A549 (cell line): ENCODE measurements at regions not wholly inside any gene's neighbourhood (a gene's known extent, or its start where the extent isn't known, plus 50 kb on each side); places are given as distances from the start of the nearest gene placed in this dataset.

Source experiments
- ATAC-seq, 2 experiments: fragments of 200-7000 bp in 1 of 2; fragments of >200 bp in 1 of 2; cut with Nextera tagmentation in 1 of 2; cut with Tn5 transposase in 1 of 2; 3 replicates each; pipeline versions ENCODE4 v1.8.0 to v1.9.1; 2018 to 2020; ENCODE audit warnings: mild to moderate bottlenecking in 1 of 2, moderate library complexity in 1 of 2
- CTCF ChIA-PET: fragments of 300-600 bp; sonication (Branson Sonifier 250); formaldehyde crosslinking; extraction: SDS; loops from one replicate; lab custom pipeline; 2021; ENCODE audit warnings: antibody characterized with exemption, inconsistent platforms; lab: Yijun Ruan, JAX
- POLR2A ChIA-PET: fragments of 350-600 bp; formaldehyde crosslinking; extraction: SDS; loops from one replicate; lab custom pipeline; 2021; ENCODE audit warnings: antibody characterized with exemption, inconsistent platforms; lab: Yijun Ruan, JAX
- DNase-seq, 2 experiments: peaks; one replicate each; pipeline versions ENCODE4 v3.0.0 to v3.0.0-alpha.2; 2011 to 2016; ENCODE audit warnings: low read depth in 1 of 2, low spot score in 1 of 2
- FAIRE-seq: peaks from 2 replicates; lab custom pipeline; 2011; peaks lifted over from hg19 to GRCh38; lab: Jason Lieb, UNC
- H3K27ac ChIP-seq, 2 experiments: fragments of >200 bp; sonication (Bioruptor Twin); formaldehyde crosslinking; 3 replicates each; pipeline ENCODE4 v1.5.1; 2016 to 2017
- H3K4me1 ChIP-seq: fragments of >200 bp; sonication (Bioruptor Twin); formaldehyde crosslinking; 3 replicates; pipeline ENCODE4 v1.6.1; 2016
- H3K4me2 ChIP-seq: fragments of >200 bp; sonication (Bioruptor Twin); formaldehyde crosslinking; 3 replicates; pipeline ENCODE4 v1.6.1; 2016
- H3K4me3 ChIP-seq: fragments of >200 bp; sonication (Bioruptor Twin); formaldehyde crosslinking; 3 replicates; pipeline ENCODE4 v1.5.1; 2016
- H3K9me3 ChIP-seq: fragments of >200 bp; sonication (Bioruptor Twin); formaldehyde crosslinking; 3 replicates; pipeline ENCODE4 v1.6.1; 2016
- CEBPB ChIP-seq, 2 experiments: fragments of >200 bp in 1 of 2; sonication (Bioruptor Twin) in 1 of 2; formaldehyde crosslinking in 1 of 2; IDR thresholded peaks; 2 replicates each; pipeline ENCODE4 v1.6.1; 2012 to 2016
- ELK1 ChIP-seq: fragments of 150-350 bp; IDR thresholded peaks from 2 replicates; pipeline ENCODE4 v1.6.1; 2014; ENCODE audit warnings: low read depth, mild to moderate bottlenecking, low read length
- FOSB ChIP-seq: fragments of 250-450 bp; sonication (Bioruptor Pico); IDR thresholded peaks from 2 replicates; pipeline ENCODE4 v1.5.0; 2020; ENCODE audit warnings: mild to moderate bottlenecking, moderate library complexity
- FOSL2 ChIP-seq, 2 experiments: fragments of 450-650 bp in 1 of 2; fragments of >200 bp in 1 of 2; sonication (Bioruptor Twin) in 1 of 2; formaldehyde crosslinking; IDR thresholded peaks; 2 replicates each; pipeline versions ENCODE4 v1.5.0 to v1.6.1; 2016 to 2020; ENCODE audit warnings: mild to moderate bottlenecking in 1 of 2, moderate library complexity in 1 of 2
- FOXS1 ChIP-seq: fragments of 250-450 bp; sonication (Bioruptor Pico); IDR thresholded peaks from 2 replicates; pipeline ENCODE4 v1.5.0; 2020; ENCODE audit warnings: mild to moderate bottlenecking, moderate library complexity
- GATA3 ChIP-seq: IDR thresholded peaks from 2 replicates; pipeline ENCODE4 v1.6.1; 2012; ENCODE audit warnings: borderline replicate concordance
- JUNB ChIP-seq: fragments of >200 bp; sonication (Bioruptor Twin); formaldehyde crosslinking; IDR thresholded peaks from 2 replicates; pipeline ENCODE4 v1.6.1; 2016
- KDM1A ChIP-seq: fragments of 200-600 bp; sonication (generic); IDR thresholded peaks from 2 replicates; pipeline ENCODE4 v1.6.1; 2016; ENCODE audit warnings: low read depth, mild to moderate bottlenecking
- MAFK ChIP-seq: fragments of 450-650 bp; IDR thresholded peaks from 2 replicates; pipeline ENCODE4 v1.6.1; 2014; ENCODE audit not compliant: partially characterized antibody
- MYC ChIP-seq: IDR thresholded peaks from 2 replicates; pipeline ENCODE4 v1.6.1; 2012; ENCODE audit warnings: mild to moderate bottlenecking, inconsistent platforms, low read length, improper control_type of control experiment, borderline replicate concordance
- NFE2L2 ChIP-seq: fragments of 150-350 bp; conservative IDR thresholded peaks from 2 replicates; pipeline ENCODE4 v1.6.1; 2014; ENCODE audit warnings: low read length
- NR3C1 ChIP-seq: fragments of >200 bp; sonication (Bioruptor Twin); formaldehyde crosslinking; IDR thresholded peaks from 3 replicates; pipeline ENCODE4 v1.6.1; 2017
- PBX3 ChIP-seq: IDR thresholded peaks from 2 replicates; pipeline ENCODE4 v1.6.1; 2012
- POLR2AphosphoS2 ChIP-seq: conservative IDR thresholded peaks from 2 replicates; pipeline ENCODE4 v1.6.1; 2012; ENCODE audit warnings: low read length, improper control_type of control experiment, inconsistent platforms
- RFX5 ChIP-seq: fragments of 450-650 bp; IDR thresholded peaks from 2 replicates; pipeline ENCODE4 v1.7.1; 2014; ENCODE audit warnings: antibody characterized with exemption, mild to moderate bottlenecking, moderate library complexity
- RNF2 ChIP-seq: fragments of 200-600 bp; sonication (generic); IDR thresholded peaks from 2 replicates; pipeline ENCODE4 v1.6.1; 2016; ENCODE audit warnings: low read depth, mild to moderate bottlenecking, antibody characterized with exemption, moderate library complexity, borderline replicate concordance
- WGBS: methylation state at CpG from one replicate; pipeline ENCODE4 v1.1.6; 2017; ENCODE audit errors: missing lambda C conversion rate; 5-methylcytosine and 5-hydroxymethylcytosine counted together
- TF ChIP-seq, protein P1 (sequence below): fragments of 200-600 bp; sonication (generic); IDR thresholded peaks from 2 replicates; pipeline ENCODE4 v1.6.1; 2016; ENCODE audit warnings: antibody characterized with exemption, mild to moderate bottlenecking, moderate library complexity
- TF ChIP-seq, protein P2 (sequence below): fragments of >200 bp; sonication (Bioruptor Twin); formaldehyde crosslinking; IDR thresholded peaks from 3 replicates; pipeline ENCODE4 v1.5.1; 2016
- TF ChIP-seq, protein P3 (sequence below): IDR thresholded peaks from 2 replicates; pipeline ENCODE4 v1.6.1; 2012; ENCODE audit warnings: low read depth, borderline replicate concordance

DNA sequence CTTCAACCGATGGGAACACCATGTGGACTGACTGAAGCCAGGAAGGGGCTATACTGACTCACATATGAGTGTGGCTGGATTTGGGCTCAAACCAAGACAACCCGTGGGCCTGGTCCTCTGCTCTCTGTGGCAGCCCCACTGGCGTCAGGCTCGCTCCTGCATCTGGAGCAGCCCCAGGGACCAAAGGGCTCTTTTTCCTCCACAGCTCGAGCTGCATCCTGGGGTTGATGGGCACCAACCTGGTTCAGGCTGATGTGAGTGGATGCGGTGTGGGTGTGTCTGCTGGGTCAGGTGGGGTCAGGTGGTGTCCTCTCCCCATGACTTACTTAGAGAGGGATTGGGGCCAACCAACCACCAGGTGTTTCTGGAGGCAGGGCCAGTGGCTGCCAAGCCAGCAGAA is 303.0 kb upstream of the AJAP1 start:
- no peak for FAIRE-seq
- H3K4me2 ChIP-seq: no peak overlapping the region
- H3K27ac ChIP-seq: no peak overlapping the region
- no peak overlapping the region for H3K4me3 ChIP-seq
- TF ChIP-seq FOSB (CRISPR knock-in tag) (no peak), MAFK (no peak), PBX3 (no peak), JUNB (no peak), MYC (no peak), FOXS1 (CRISPR knock-in tag) (no peak), NFE2L2 (no peak), KDM1A (no peak), CEBPB (IDR thresholded peaks at IDR 0.05) (no peak), ELK1 (no peak), RNF2 (no peak), FOSL2 (IDR thresholded peaks at IDR 0.05) (no peak), FOSL2 (CRISPR knock-in tag; IDR thresholded peaks at IDR 0.05) (no peak), GATA3 (no peak)
- TF ChIP-seq, protein P1, sequence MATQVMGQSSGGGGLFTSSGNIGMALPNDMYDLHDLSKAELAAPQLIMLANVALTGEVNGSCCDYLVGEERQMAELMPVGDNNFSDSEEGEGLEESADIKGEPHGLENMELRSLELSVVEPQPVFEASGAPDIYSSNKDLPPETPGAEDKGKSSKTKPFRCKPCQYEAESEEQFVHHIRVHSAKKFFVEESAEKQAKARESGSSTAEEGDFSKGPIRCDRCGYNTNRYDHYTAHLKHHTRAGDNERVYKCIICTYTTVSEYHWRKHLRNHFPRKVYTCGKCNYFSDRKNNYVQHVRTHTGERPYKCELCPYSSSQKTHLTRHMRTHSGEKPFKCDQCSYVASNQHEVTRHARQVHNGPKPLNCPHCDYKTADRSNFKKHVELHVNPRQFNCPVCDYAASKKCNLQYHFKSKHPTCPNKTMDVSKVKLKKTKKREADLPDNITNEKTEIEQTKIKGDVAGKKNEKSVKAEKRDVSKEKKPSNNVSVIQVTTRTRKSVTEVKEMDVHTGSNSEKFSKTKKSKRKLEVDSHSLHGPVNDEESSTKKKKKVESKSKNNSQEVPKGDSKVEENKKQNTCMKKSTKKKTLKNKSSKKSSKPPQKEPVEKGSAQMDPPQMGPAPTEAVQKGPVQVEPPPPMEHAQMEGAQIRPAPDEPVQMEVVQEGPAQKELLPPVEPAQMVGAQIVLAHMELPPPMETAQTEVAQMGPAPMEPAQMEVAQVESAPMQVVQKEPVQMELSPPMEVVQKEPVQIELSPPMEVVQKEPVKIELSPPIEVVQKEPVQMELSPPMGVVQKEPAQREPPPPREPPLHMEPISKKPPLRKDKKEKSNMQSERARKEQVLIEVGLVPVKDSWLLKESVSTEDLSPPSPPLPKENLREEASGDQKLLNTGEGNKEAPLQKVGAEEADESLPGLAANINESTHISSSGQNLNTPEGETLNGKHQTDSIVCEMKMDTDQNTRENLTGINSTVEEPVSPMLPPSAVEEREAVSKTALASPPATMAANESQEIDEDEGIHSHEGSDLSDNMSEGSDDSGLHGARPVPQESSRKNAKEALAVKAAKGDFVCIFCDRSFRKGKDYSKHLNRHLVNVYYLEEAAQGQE: no peak
- TF ChIP-seq, protein P2, sequence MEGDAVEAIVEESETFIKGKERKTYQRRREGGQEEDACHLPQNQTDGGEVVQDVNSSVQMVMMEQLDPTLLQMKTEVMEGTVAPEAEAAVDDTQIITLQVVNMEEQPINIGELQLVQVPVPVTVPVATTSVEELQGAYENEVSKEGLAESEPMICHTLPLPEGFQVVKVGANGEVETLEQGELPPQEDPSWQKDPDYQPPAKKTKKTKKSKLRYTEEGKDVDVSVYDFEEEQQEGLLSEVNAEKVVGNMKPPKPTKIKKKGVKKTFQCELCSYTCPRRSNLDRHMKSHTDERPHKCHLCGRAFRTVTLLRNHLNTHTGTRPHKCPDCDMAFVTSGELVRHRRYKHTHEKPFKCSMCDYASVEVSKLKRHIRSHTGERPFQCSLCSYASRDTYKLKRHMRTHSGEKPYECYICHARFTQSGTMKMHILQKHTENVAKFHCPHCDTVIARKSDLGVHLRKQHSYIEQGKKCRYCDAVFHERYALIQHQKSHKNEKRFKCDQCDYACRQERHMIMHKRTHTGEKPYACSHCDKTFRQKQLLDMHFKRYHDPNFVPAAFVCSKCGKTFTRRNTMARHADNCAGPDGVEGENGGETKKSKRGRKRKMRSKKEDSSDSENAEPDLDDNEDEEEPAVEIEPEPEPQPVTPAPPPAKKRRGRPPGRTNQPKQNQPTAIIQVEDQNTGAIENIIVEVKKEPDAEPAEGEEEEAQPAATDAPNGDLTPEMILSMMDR: no peak
- WGBS: no CpG with 5 or more reads among the region's 6 CpGs
- ATAC-seq: no peak
- no peaks in the 10 kb centered on the region for H3K9me3 ChIP-seq
- H3K4me1 ChIP-seq: no peaks in the 10 kb centered on the region
- no peak for DNase-seq
- ChIA-PET CTCF (interaction anchor here (0.6 kb wide), 1 partner anchor 430 kb away, joined by 3 read pairs; no protein-coding TSS in a partner anchor), POLR2A (no interaction called here)

- no peak for ATAC-seq
- FAIRE-seq: no peak
- CTCF ChIA-PET: interaction anchor here (1.4 kb wide), 1 partner anchor 10 kb away, joined by 6 read pairs; no protein-coding TSS in a partner anchor
- H3K27ac ChIP-seq: no peak overlapping the region
- H3K4me2 ChIP-seq: no peak overlapping the region
- H3K4me3 ChIP-seq: no peak overlapping the region
- WGBS: 34% methylated on average over 11 of the region's 13 CpGs
- H3K4me1 ChIP-seq: no peaks in the 10 kb centered on the region
- POLR2A ChIA-PET: no interaction called here
- DNase-seq: no peak
- no peaks in the 10 kb centered on the region for H3K9me3 ChIP-seq
- TF ChIP-seq, protein P3, sequence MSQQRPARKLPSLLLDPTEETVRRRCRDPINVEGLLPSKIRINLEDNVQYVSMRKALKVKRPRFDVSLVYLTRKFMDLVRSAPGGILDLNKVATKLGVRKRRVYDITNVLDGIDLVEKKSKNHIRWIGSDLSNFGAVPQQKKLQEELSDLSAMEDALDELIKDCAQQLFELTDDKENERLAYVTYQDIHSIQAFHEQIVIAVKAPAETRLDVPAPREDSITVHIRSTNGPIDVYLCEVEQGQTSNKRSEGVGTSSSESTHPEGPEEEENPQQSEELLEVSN: no peak
- TF ChIP-seq RFX5: no peak
- no peak for TF ChIP-seq KDM1A
- TF ChIP-seq NFE2L2: no peak
- no peak for TF ChIP-seq CEBPB (IDR thresholded peaks at IDR 0.05)
- TF ChIP-seq POLR2AphosphoS2: no peak
- TF ChIP-seq, protein P1: no peak
- TF ChIP-seq NR3C1: no peak
- TF ChIP-seq PBX3: no peak
- TF ChIP-seq FOSL2 (IDR thresholded peaks at IDR 0.05): no peak
- no peak for TF ChIP-seq FOSL2 (CRISPR knock-in tag; IDR thresholded peaks at IDR 0.05)
These were observed 301.1 kb upstream of the AJAP1 start for GRCh38 chr1:4353090-4353856.
